Nephron (organoid): ENCODE measurements at regions not wholly inside any gene's neighbourhood (a gene's known extent, or its start where the extent isn't known, plus 50 kb on each side); places are given as distances from the start of the nearest gene placed in this dataset.
"Not testable (repeated sequence)": the region's sequence is repeated elsewhere in the genome, so short reads cannot be mapped to it uniquely, and the experiment has no call there.

Experiments
- H3K27ac Mint-ChIP-seq, 3 experiments: 2 replicates each; pipeline ENCODE4 v1.8.0; 2020; ENCODE audit warnings: mixed read lengths in 3 of 3, mild to moderate bottlenecking in 2 of 3, moderate library complexity in 1 of 3
- H3K27me3 Mint-ChIP-seq: 2 replicates; pipeline ENCODE4 v1.8.0; 2021; ENCODE audit warnings: low read depth, mild to moderate bottlenecking, moderate library complexity, mixed read lengths
- H3K36me3 Mint-ChIP-seq: 2 replicates; pipeline ENCODE4 v1.8.0; 2020; ENCODE audit warnings: low read depth, mixed read lengths
- H3K4me1 Mint-ChIP-seq: 2 replicates; pipeline ENCODE4 v1.8.0; 2020; ENCODE audit warnings: mixed read lengths
- H3K4me3 Mint-ChIP-seq, 3 experiments: 2 replicates each; pipeline ENCODE4 v1.8.0; 2020; ENCODE audit warnings: mild to moderate bottlenecking in 3 of 3, mixed read lengths in 3 of 3, moderate library complexity in 2 of 3
- H3K9me3 Mint-ChIP-seq: 2 replicates; pipeline ENCODE4 v1.8.0; 2020; ENCODE audit warnings: mixed read lengths
- CTCF ChIP-seq, 3 experiments: fragments of 200-600 bp; sonication (generic); IDR thresholded peaks; one replicate each; pipeline ENCODE4 v1.5.0; 2021; ENCODE audit warnings: antibody characterized with exemption in 3 of 3; ENCODE audit not compliant: unreplicated experiment in 3 of 3

- Mint-ChIP-seq H3K27ac (no peak overlapping the region), H3K27me3 (peaks cover 4% of the 10 kb centered on the region), H3K36me3 (no peaks in the 10 kb centered on the region), H3K9me3 (no peaks in the 10 kb centered on the region), H3K4me1 (no peaks in the 10 kb centered on the region), H3K4me3 (no peak overlapping the region)
- TF ChIP-seq CTCF (IDR thresholded peaks at IDR 0.05; ENCODE audit: unreplicated experiment in 3 of 3), result no peak
Measured at GRCh38 chr7:34354011-34354410, 304.0 kb upstream of the NPSR1 start.

GRCh38 chr7:34354899-34355298, 303.1 kb upstream of the NPSR1 start:
- H3K36me3 Mint-ChIP-seq, result no peaks in the 10 kb centered on the region
- no peaks in the 10 kb centered on the region for H3K4me1 Mint-ChIP-seq
- H3K27me3 Mint-ChIP-seq, result peaks cover 4% of the 10 kb centered on the region

GRCh38 chr7:34357068-34357467, 300.9 kb upstream of the NPSR1 start:
- Mint-ChIP-seq H3K4me1 (no peaks in the 10 kb centered on the region), H3K4me3 (no peak overlapping the region), H3K27me3 (no peaks in the 10 kb centered on the region), H3K27ac (no peak overlapping the region), H3K36me3 (no peaks in the 10 kb centered on the region), H3K9me3 (no peaks in the 10 kb centered on the region)
- no peak for TF ChIP-seq CTCF (IDR thresholded peaks at IDR 0.05; ENCODE audit: unreplicated experiment in 3 of 3)

More at GRCh38 chr7:34354899-34355298, 303.1 kb upstream of the NPSR1 start:
- no peaks in the 10 kb centered on the region for H3K9me3 Mint-ChIP-seq
- TF ChIP-seq CTCF (IDR thresholded peaks at IDR 0.05; ENCODE audit: unreplicated experiment in 3 of 3), result no peak
- H3K4me3 Mint-ChIP-seq, result no peak overlapping the region
- no peak overlapping the region for H3K27ac Mint-ChIP-seq

- no peak for TF ChIP-seq CTCF (IDR thresholded peaks at IDR 0.05; ENCODE audit: unreplicated experiment in 3 of 3)
- Mint-ChIP-seq H3K9me3 (no peaks in the 10 kb centered on the region), H3K36me3 (no peaks in the 10 kb centered on the region), H3K27me3 (no peaks in the 10 kb centered on the region), H3K4me1 (no peaks in the 10 kb centered on the region), H3K27ac (no peak overlapping the region), H3K4me3 (no peak overlapping the region)
Measured at GRCh38 chr7:34357946-34358345, 300.1 kb upstream of the NPSR1 start.

- H3K4me3 Mint-ChIP-seq, H3K27ac Mint-ChIP-seq, H3K4me1 Mint-ChIP-seq, H3K27me3 Mint-ChIP-seq, H3K9me3 Mint-ChIP-seq, H3K36me3 Mint-ChIP-seq: not testable (repeated sequence)
Measured at GRCh38 chr7:34358578-34358977, 299.4 kb upstream of the NPSR1 start.

GRCh38 chr7:34361663-34362250, 296.3 kb upstream of the NPSR1 start:
- Mint-ChIP-seq H3K36me3 (no peaks in the 10 kb centered on the region), H3K9me3 (no peaks in the 10 kb centered on the region), H3K27ac (no peak overlapping the region), H3K4me1 (no peaks in the 10 kb centered on the region), H3K4me3 (no peak overlapping the region), H3K27me3 (no peaks in the 10 kb centered on the region)
- no peak for TF ChIP-seq CTCF (IDR thresholded peaks at IDR 0.05; ENCODE audit: unreplicated experiment in 3 of 3)
